Adrenal gland (tissue), 9 donors: ENCODE measurements at regions not wholly inside any gene's neighbourhood (a gene's known extent, or its start where the extent isn't known, plus 50 kb on each side); places are given as distances from the start of the nearest gene placed in this dataset.

ENCODE experiments used
- DNase-seq, 7 donors: peaks; one replicate each; pipeline ENCODE4 v3.0.0-alpha.2; 2019 to 2020
- H3K27ac ChIP-seq, 5 donors: fragments of 200-600 bp; sonication (generic) in 4 of 5; 1 replicate in 3 of 5; 2 replicates in 2 of 5; pipeline versions ENCODE4 v1.5.1 to v1.8.0; 2016 to 2020; ENCODE audit warnings: mild to moderate bottlenecking in 1 of 5
- H3K27me3 ChIP-seq: fragments of 200-600 bp; 2 replicates; pipeline ENCODE4 v1.8.0; 2021
- H3K36me3 ChIP-seq, 2 donors: fragments of 200-600 bp; replicated peaks in 1 of 2; 1 replicate in 1 of 2; 2 replicates in 1 of 2; pipeline versions ENCODE4 v1.5.1 to v1.8.0; 2018 to 2022
- H3K4me1 ChIP-seq, 2 donors: fragments of 200-600 bp; replicated peaks in 1 of 2; 1 replicate in 1 of 2; 2 replicates in 1 of 2; pipeline versions ENCODE4 v1.5.1 to v1.8.0; 2018 to 2021
- H3K4me3 ChIP-seq, 4 donors: fragments of 200-600 bp; sonication (generic) in 3 of 4; one replicate each; pipeline ENCODE4 v1.5.1; 2016 to 2018
- H3K9me3 ChIP-seq, 3 donors: fragments of 200-600 bp; sonication (generic) in 1 of 3; replicated peaks in 1 of 3; 1 replicate in 2 of 3; 2 replicates in 1 of 3; pipeline versions ENCODE4 v1.5.1 to v1.8.0; 2016 to 2021
- CTCF ChIP-seq, 6 experiments: fragments of 450-650 bp in 4 of 6; fragments of 200-600 bp in 2 of 6; sonication (generic) in 1 of 6; IDR thresholded peaks; 1 replicate in 5 of 6; 2 replicates in 1 of 6; pipeline versions ENCODE4 v1.5.1 to v1.8.0; 2016 to 2021; ENCODE audit warnings: antibody characterized with exemption in 6 of 6, mild to moderate bottlenecking in 2 of 6, moderate library complexity in 1 of 6
- POLR2A ChIP-seq, 2 donors: fragments of 450-650 bp; IDR thresholded peaks; one replicate each; pipeline ENCODE4 v1.6.1; 2017; ENCODE audit warnings: antibody characterized with exemption in 2 of 2, mild to moderate bottlenecking in 2 of 2, moderate library complexity in 1 of 2
- WGBS, 4 donors: extraction: QIAGEN DNeasy Blood & Tissue Kit in 2 of 4; methylation state at CpG; one replicate each; pipeline versions ENCODE4 v1.1.5 to v1.1.7; 2013 to 2017; 5-methylcytosine and 5-hydroxymethylcytosine counted together
- intact Hi-C, 2 donors: fragments of 100-400 bp; cut with DNase I; formaldehyde crosslinking; loops; one replicate each; pipeline versions ENCODE4 v1.14.1 to v1.15.0; 2022 to 2023
- donor health status: healthy with polysubstance abuse.
- donor health status: Bipolar disorder and iron deficiency.
- donor health status: DM: yes; HTN: yes; CAD: no.
- donor health status: DM: no; HTN: no; CAD: no.
- donor health status: DM: no; HTN: no; CAD: no.

GRCh38 chr1:56056438-56057287 is 522.7 kb downstream of the PLPP3 start:
- H3K36me3 ChIP-seq = no peaks in the 10 kb centered on the region
- 76 to 83% (median 81%) methylated on average over 9 of the region's 9 CpGs for WGBS, 4 donors
- no peaks in the 10 kb centered on the region for H3K9me3 ChIP-seq
- no peaks in the 10 kb centered on the region for H3K27me3 ChIP-seq
- intact Hi-C loops = no loop called here
- no peaks in the 10 kb centered on the region for H3K4me1 ChIP-seq
- TF ChIP-seq POLR2A (IDR thresholded peaks at IDR 0.05) (no peak), CTCF (IDR thresholded peaks at IDR 0.05) (no peak)
- no peak for DNase-seq
- H3K27ac ChIP-seq = no peak overlapping the region
- no peak overlapping the region for H3K4me3 ChIP-seq

DNA sequence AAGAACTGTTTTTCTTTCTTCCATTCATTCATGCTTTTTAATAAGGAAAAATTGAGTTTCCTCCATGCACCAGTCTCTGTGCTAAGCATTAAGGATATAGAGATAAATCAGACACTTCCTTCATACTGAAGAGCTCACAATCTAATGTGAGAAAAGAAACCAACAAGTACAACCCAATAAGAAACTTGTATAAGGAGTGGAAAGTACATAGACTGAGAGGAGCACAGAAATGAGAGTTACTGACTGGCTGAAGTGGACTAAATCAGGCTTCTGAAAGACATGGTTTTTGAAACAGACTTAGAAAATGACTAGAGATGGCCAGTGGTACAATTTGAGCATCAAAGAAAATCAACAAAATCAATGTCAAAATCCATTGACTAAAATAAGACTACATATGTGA is 524.4 kb downstream of the PLPP3 start:
- Histone ChIP-seq H3K27ac (no peak overlapping the region), H3K4me1 (no peaks in the 10 kb centered on the region), H3K27me3 (no peaks in the 10 kb centered on the region), H3K4me3 (no peak overlapping the region), H3K36me3 (no peaks in the 10 kb centered on the region), H3K9me3 (no peaks in the 10 kb centered on the region)
- intact Hi-C loops = no loop called here
- DNase-seq = no peak
- TF ChIP-seq CTCF (IDR thresholded peaks at IDR 0.05) (no peak), POLR2A (IDR thresholded peaks at IDR 0.05) (no peak)

- no peaks in the 10 kb centered on the region for H3K36me3 ChIP-seq
- 84 to 96% (median 86%) methylated on average over 2 of the region's 2 CpGs for WGBS, 4 donors
- no peaks in the 10 kb centered on the region for H3K27me3 ChIP-seq
- no peak for DNase-seq
- H3K27ac ChIP-seq = no peak overlapping the region
- H3K4me1 ChIP-seq = no peaks in the 10 kb centered on the region
- no peak for TF ChIP-seq CTCF (IDR thresholded peaks at IDR 0.05)
- no peak for TF ChIP-seq POLR2A (IDR thresholded peaks at IDR 0.05)
- intact Hi-C loops = no loop called here
- H3K4me3 ChIP-seq = no peak overlapping the region
- no peaks in the 10 kb centered on the region for H3K9me3 ChIP-seq
Measured at GRCh38 chr1:56052041-56052440, 527.3 kb downstream of the PLPP3 start.

DNA sequence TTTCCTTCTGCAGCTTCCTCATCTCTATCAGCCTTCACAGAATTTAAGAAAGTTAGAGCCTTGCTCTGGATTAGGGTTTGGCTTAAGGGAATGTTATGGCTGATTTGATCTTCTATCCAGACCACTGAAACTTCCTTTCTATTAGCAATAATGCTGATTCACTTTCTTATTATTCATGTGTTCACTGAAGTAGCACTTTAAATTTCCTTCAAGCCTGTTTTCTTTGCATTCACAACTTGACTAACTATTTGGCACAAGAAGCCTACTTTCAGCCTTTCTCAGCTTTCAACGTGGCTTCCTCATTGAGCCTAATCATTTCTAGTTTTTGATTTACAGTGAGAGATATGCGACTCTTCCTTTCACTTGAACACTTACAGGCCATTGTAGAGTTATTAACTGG is 528.5 kb downstream of the PLPP3 start:
- H3K9me3 ChIP-seq = no peaks in the 10 kb centered on the region
- WGBS, 4 donors = 74 to 84% (median 81%) methylated on average over 2 of the region's 2 CpGs
- no peaks in the 10 kb centered on the region for H3K4me1 ChIP-seq
- no peaks in the 10 kb centered on the region for H3K27me3 ChIP-seq
- TF ChIP-seq CTCF (IDR thresholded peaks at IDR 0.05) = no peak
- no peak for TF ChIP-seq POLR2A (IDR thresholded peaks at IDR 0.05)
- H3K36me3 ChIP-seq = no peaks in the 10 kb centered on the region
- no peak for DNase-seq
- intact Hi-C loops = no loop called here
- no peak overlapping the region for H3K4me3 ChIP-seq
- H3K27ac ChIP-seq = no peak overlapping the region
